ENCODE measurements at regions not wholly inside any gene's neighbourhood (a gene's known extent, or its start where the extent isn't known, plus 50 kb on each side); places are given as distances from the start of the nearest gene placed in this dataset.

GRCh38 chr13:80655778-80656511, 315.0 kb upstream of the SPRY2 start:
- TF ChIP-seq ELF4 (IDR thresholded peaks at IDR 0.05) (no peak), SP1 (IDR thresholded peaks at IDR 0.05) (no peak), BHLHE40 (IDR thresholded peaks at IDR 0.05; ENCODE audit: borderline replicate concordance) (no peak), FOXA1 (IDR thresholded peaks at IDR 0.05) (no peak), FOXK2 (IDR thresholded peaks at IDR 0.05) (no peak), CTBP1 (IDR thresholded peaks at IDR 0.05; ENCODE audit: borderline replicate concordance) (no peak), LEF1 (IDR thresholded peaks at IDR 0.05; ENCODE audit: borderline replicate concordance) (no peak), SUZ12 (IDR thresholded peaks at IDR 0.05) (no peak), FOXM1 (IDR thresholded peaks at IDR 0.05; ENCODE audit: borderline replicate concordance) (no peak), ZNF384 (IDR thresholded peaks at IDR 0.05) (no peak), L3MBTL2 (conservative IDR thresholded peaks at IDR 0.05) (no peak), NFRKB (IDR thresholded peaks at IDR 0.05) (no peak), TARDBP (IDR thresholded peaks at IDR 0.05) (no peak)
